NCI-H1092 (cell line): ENCODE measurements at regions not wholly inside any gene's neighbourhood (a gene's known extent, or its start where the extent isn't known, plus 50 kb on each side); places are given as distances from the start of the nearest gene placed in this dataset.
"Not testable (repeated sequence)": the region's sequence is repeated elsewhere in the genome, so short reads cannot be mapped to it uniquely, and the experiment has no call there.

Experiments
- DNase-seq: peaks from one replicate; lab custom pipeline; 2025; lab: John Stamatoyannopoulos, UW

DNA sequence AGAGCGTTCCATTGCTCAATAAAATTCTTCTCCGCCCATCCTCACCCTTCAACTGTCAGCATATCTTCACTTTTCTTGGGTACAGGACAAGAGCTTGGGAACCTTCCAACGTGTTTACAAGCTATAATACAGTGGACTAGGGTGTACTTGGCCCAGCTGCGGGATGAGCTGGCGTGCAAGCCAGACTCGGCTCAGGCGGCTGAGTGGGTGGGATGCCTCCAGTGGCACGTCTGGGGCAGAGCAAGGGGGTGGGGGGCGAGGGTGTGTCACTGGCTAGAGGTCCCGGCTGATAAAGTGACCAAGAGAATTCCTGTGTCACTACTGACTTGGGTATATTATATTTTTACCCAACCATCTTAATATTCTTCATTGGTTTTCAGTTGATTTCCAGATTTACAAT is 179.7 kb downstream of the EVA1A start:
- DNase-seq: no peak

DNA sequence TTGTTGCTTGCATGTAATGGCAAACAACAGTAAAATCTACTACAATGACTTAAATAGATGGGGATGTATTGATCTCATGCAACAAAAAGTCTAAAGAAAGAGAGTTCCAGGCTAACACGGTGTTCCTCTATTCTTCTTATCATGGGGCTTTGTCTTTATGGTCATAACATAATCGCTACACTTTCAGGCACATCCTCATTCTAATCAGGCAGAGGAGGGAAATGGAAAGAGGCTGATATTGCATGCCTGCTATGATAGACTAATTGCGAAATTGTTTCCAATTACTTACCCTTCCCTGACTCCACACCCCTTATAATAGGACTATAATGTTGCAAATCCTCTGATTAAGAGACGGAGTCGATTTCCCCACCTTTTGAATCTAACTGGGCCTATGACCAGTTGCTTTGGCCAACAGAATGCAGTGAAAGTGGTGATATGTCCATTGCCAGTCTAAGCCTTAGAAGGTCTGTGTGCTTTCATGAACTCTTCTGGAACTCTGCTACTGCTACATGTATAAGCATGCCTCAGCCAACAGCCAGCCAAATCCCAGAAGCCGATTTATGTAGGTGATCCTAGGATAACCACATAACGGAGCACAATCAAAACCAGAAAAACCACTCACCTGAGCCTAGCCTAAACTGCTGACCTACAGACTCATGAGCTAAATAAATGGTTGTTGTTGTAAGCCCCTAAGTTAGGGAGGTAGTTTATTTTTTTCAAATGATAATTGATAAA is 180.3 kb upstream of the TACR1 start:
- no peak for DNase-seq

DNA sequence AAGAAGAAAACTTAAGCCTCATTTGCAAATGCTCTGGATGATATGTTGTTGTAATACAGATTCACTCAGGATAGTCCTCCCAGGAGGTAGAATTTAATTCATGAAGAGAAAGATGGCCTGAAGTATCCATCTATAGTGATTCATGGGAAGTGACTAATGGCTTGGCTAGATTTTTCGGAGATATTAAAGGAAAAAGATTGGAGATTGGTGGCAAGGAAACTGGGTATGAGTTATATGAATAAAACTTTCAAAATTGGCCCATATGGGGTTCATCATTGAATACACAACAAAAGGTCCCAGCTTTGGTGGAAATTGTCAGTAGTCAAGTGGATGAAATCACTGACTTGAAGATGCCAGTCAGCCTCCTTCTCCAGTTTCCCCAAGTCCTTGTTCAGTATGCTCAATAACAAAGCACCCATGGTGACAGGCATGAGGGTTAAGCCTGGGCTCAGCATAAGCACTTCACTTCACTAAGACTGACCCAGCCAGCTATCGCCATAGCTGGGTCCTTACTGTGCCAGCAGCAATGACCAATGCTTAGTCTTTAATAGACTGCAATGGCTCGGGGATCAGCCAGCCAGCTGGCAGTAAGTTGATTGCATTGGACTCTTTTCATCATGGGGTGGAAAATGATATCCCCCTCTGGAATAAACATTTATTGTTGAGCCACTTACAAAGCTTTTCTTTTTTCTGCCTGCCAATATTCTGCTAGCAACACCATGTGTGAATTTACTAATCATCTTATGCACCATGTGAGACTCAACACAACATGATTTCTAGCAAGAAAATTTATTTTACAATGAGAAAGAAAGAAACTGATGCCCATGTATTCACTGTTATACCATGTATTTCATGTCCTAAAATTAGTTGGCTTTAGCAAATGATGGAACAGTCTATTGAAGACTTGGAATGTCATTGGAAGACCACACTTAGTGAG is 176.6 kb upstream of the TACR1 start:
- no peak for DNase-seq

DNA sequence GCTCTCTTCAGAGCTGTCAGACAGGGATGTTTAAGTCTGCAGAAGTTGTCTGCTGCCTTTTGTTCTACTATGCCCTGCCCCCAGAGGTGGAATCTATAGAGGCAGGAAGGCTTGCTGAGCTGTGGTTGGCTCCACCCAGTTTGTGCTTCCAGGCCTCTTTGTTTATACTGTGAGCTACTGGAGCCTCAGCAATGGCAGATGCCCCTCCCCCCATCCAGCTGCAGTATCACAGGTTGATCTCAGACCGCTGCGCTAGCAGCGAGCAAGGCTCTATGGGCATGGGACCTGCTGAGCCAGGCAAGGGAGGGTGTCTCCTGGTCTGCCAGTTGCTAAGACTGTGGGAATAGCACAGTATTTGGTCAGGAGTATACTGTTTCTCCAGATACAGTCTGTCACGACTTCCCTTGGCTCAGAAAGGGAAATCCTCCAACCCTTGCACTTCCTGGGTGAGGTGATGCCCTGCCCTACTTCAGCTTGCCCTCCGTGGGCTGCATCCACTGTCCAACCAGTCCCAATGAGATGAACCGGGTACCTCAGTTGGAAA is 175.2 kb upstream of the TACR1 start:
- not testable (repeated sequence) for DNase-seq

DNA sequence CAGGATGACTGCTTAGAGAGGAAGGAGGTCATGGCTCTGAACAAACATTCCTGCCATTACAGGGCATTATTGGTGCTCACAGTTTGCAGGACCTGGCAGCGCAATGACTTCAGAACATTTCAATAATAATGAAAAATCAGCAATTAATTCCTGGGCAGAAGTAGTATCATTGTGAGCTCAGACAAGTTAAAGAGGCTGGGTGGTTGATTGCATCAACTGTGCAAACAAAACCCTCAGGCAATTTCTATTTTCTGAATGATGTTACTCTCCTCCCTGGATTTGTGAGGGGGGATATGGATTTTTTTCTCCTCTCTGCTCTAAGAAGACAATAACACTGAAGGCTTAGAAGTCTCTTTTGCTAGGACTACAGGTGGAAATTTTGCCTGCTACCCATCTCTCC is 168.1 kb upstream of the TACR1 start:
- no peak for DNase-seq

DNA sequence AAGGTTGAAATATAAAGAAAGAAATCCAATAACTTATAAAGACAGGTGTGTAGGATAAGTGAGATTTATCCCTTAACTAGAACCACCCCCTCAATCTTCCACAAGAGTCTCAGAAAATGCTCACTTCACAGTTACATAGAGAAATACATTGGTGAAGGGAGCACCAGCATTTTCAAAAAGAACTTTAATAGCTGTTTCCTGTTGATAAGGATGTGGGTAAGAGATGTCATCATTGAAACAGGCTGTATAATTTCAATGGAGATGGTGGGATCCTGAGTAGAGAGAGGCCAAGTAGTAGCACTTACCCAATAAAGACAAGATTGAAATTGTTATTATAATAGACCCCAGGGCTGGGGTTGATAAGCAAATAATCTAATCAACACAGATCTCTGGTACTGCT is 162.2 kb upstream of the TACR1 start:
- DNase-seq: no peak

DNA sequence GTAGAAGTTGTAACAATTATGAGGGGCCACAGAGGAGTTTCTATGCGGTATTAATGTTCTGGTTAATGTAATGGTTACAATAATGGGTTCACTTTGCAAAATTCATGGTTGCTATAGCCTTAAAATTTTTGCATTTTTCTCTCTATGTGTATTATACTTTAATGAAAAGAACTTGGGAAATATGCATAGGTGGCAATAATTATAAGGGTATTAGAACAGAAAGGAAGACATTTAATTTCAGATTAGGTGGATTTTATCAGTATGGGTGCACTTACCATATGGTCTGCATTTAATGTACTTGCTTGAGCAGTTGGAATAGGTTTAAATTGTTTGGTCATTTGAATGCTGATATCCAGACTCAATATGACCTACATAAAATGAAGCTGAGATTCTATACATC is 161.6 kb upstream of the TACR1 start:
- no peak for DNase-seq

DNA sequence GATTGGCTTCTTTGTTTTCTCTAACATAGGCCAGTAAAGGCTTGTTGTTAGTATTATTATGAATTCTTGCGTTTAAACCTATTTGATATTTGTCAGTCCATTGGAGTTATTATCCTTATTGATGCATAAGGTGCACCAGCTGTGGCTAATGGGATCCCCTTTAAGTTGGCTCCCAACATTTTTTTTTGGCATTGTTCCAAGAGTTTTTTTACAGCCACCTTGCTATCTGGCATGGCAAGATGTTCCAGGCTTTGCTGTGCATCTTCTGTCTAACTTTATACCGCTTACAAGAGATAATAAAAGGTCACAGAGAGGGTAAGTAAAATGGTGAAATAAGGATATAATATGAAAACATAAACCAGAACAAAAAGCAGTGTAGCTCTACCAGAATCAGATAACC is 157.5 kb upstream of the TACR1 start:
- DNase-seq: no peak

DNA sequence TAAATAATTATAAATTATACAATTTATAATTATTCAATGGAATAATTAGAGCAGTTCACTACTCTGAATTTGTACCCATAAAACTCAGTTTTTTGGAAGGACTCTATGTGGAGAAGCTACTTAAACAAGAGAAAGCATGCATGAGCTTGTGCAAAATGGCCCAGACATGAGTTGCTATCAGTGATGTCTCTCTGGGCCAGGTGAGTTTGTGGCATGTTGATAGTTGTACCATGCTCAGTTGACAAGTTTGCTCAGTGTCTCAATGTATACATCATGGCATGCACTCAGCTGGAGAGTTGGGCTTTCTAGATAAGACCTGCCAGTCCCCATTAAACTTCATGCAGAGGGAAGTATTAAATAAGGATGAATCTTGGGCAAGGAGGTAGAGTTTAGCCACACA is 153.8 kb upstream of the TACR1 start:
- no peak for DNase-seq

DNA sequence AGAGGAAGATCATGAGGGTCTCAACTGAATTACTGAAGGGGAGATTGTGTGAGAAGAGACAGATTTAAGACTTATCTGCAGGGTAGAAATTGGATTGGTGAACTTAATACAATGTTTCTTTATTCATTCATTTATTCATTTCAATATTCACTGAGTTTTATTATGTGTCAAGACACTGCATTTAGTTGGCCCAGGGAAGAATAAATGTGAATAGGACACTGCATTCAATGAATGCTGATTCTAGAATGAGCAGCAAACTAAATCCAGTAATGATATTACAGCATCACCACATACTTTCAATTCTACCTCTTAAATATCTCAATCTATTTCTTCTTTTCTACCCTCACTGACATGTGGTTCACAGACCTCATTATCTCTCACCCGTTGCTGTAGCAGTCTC is 149.0 kb upstream of the TACR1 start:
- DNase-seq: no peak

DNA sequence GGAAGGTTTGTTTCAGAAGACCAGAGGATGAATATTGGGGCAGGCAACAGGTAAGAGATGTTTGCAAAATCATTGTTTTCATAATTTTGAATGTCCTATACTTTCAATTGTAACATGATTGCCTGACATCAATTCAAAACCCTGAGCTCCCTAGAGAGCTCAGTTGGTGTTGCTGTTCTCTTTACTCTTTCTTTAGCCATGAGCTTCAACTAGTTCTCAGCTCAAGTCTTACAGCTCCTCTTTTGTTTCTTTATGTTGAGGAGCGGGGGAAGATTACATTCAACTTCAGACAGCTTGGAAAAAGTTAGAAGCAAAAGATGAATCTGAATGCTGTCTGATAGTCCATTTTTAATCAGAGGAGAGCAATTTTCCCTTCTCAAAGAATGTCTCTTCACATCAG is 144.8 kb upstream of the TACR1 start:
- DNase-seq: no peak

DNA sequence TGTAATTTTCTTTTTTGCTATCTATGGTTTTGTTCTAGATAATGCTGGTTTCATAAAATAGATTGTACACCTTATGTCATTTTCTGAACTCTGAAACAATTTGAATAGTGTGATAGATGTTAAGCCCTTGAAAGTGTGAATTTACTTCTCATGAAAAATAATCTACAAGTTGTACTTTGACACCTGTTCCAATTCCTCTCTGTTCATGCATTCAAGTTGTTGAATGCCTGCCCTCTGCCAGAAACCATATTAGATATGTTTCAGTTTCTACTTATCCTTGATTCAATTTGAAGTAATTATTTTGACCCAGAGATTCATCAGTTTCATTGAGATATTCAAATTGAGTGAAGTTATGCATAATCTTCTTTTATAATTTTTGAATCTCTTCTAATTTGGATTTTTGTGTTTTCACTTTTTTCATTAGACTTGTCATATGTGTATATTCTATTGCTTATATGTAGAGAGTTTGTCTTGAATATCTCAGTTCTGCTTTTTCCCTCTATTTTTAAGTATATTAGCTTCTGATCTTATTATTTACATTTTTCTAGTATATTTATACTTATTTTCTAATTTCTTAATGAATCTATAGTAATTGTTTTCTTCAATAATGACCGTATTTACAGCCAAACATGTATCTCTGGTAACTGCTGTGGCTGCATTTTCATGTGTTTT is 143.3 kb upstream of the TACR1 start:
- no peak for DNase-seq

DNA sequence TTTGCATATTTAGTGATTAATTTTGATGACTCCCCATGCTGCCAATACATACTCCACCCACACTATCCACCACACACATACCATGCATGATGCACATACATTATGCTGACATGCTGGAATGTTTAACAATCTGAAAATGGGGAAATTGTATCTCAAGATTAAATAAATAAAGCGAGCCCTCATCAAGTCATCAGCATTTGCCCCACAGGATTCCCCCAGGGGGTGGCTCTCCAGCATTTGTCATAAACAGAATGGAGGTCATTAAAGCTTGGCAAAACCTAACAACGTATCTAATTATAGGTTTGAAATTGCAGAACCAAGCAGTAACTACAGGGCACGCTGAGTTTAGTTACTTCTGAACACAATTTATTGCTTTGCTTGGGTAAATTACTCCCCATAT is 141.2 kb upstream of the TACR1 start:
- no peak for DNase-seq

DNA sequence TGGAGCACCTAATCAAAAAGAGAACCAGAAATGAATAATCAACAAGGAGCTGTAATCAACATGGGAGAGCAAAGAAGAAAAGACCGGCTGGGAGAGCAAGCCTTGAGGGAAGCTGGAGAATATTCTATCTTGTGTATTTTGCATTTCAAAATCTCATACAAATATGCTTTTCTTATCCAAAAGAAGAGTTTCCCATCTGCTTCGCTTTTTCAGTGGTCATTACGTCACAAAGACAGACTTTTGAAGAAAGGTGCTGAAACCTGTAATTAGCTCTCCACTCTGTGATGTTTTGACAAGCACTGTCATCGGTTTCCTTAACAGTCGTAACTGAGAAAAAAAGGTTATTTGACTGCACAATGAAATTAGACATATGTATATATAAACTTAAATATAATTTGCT is 139.1 kb upstream of the TACR1 start:
- no peak for DNase-seq

DNA sequence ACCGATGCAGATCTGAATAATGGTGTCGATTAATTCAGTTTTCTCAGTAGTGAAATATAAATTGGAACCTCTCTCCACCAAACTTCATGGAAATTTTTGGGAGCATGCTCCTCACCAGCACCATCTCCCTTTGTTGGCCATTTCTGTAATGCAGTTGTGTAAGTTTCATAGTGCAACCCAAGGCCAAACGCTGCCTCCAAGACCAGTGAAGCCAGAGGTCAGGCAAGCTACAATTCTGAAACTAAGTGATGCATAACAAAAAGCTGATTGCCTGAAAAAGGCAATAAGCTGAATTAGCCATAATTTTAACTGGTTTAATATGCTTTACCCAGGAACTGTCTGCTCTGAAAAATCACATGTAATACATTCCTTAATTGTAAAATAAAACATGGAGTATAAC is 138.3 kb upstream of the TACR1 start:
- DNase-seq: no peak

DNA sequence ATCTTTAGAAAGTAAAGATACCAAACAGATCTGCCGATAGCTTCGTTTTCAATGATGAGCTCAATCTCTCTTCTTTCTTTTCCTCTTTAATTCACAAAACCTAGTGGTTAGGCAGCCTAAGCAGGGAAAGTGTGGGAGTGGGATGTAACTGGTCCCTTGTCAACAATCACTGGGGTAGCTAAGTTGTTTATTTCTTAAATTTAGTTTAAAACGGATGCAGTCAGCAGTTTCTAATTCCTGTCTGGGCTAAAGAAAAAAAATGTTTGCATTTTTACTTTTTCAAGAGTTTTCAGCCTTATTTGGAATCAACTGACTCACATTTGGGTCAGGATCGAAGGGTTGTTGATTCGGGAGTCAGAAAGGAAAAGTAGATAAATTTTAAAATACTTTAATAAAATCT is 137.7 kb upstream of the TACR1 start:
- DNase-seq: no peak

DNA sequence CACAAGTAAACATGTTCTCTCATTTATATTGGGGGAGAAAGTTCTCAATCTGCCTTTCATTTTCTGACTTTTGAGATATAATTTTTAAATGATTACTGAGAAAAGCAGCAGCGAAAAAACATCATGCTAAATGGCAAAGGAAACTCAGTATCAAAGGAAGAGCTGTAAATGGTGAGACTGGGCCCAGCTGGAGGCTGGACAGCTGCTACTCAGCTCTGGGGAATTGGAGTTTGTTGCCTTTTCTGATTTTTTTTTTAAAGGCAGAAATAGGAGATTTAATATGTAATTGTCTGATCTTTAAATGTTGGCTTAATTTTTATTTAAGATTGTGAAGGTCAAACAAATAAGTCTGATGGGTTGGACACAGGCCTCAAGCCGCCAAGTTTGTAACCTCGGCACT is 137.1 kb upstream of the TACR1 start:
- DNase-seq: no peak

DNA sequence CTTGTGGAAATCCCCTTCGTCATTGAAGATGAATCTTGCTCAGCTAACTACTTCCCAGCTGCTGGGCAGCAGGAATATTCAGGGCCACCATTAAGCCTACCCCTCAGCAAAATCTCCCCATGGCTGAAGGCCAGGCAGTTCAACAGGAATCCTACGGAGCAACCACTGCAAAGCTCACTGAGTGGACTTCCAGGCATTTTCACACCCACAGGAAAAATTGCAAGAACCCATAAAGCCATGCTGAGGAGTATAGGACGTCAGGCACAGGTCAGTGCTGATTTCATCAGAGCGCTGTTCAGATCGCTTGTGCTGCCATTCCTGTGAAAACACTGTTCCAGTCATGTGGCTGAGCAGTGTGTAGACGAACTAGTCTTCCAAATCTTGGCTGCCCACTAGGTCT is 134.8 kb upstream of the TACR1 start:
- no peak for DNase-seq

DNA sequence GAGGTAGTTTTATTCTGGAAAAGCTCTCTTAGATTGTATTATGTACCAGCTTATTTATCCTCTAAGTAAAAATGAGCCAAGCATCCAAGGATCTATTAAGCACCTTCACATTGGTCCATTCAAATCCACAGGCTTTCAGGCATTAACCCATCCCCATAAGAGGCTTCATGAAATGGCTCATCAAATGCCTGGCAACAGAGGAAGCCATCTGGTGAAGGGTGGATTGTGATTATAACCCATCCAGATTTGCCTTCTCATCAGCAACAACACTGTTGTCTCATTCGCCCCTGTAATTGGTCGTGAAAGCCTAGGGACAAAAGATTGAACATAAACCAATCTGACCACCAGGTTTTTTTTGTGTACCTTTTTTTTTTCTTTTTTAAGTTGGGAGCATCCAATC is 134.3 kb upstream of the TACR1 start:
- peak; percentile 5 for DNase-seq

DNA sequence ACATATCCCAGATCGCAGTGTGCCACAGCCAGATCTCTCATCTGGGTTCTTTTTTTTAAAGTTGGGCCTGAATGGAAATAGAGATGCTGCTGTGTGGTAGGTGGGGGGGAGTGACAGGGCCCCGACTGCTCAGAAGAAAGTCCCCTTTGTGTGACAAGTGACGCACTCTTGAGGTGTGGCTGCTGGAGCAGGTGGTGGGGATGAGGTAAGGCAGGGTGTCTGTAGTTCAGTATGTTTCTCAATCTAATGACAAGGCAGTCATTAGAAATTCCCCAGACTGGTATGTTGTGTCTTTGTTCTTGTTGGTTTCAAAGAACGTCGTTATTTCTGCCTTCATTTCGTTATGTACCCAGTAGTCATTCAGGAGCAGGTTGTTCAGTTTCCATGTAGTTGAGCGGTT is 128.8 kb upstream of the TACR1 start:
- DNase-seq: no peak

DNA sequence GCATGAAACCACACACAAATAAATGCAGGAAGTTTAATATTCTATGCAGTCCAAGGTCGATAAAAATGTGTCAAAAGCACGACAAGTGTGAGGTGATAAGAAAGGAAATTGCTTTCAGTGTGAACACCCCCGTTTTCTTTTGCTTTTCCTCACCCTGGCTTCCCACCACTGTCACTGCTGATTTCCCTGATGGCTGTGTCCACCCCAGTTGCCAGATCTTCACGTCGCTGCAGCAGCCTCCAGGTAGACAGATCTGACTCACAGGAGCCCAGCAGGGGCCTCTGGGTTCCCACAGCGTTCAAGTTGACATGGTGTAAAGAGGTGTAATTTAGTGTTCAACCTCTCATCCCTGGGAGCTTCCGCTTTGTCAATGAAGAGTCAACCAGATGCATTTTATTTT is 128.0 kb upstream of the TACR1 start:
- no peak for DNase-seq

DNA sequence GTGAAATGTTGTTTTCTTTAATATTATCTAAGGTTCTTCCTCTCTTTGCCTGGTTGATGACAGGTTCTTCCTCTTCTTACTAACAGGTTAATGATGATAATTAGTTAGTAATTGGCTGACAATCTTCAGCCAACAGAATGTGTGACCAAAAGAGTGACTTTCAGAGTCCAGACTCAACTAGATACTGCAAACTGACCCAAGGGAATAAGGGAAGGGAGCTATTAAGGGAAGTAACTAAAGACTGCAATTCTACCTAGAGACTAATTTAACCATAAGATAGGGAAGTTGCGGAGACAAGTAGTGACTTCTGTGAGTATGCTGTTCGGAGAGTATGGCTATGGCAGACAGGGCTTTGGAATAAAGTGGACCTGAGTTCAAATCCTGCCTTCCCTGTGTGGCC is 127.3 kb upstream of the TACR1 start:
- no peak for DNase-seq

DNA sequence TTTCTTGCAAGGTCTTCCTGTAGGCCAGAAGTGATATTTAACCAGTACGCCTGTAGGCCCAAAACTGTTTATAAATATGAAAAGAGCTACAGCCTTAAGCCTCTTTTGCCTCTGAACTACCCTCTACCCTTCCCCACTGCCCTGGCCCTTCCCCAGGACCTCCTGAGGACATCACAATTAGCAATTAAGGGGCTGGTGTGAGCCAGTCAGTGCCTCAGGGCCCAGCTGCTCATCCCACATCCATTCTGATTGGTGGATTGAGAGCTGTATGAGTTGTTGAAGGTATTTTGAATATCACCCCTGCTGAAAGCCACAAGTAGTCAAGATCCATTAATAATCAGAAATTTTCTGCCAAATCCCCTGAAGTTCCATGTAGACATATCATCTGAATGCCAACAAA is 126.3 kb upstream of the TACR1 start:
- DNase-seq: no peak
